Epithelial cell of esophagus (primary cell): ENCODE measurements at regions not wholly inside any gene's neighbourhood (a gene's known extent, or its start where the extent isn't known, plus 50 kb on each side); places are given as distances from the start of the nearest gene placed in this dataset.

Experiments used
- DNase-seq: peaks from one replicate; pipeline ENCODE4 v3.0.0; 2010; ENCODE audit warnings: low read depth
- H3K4me3 ChIP-seq: 2 replicates; pipeline ENCODE4 v1.5.1; 2011; ENCODE audit warnings: mild to moderate bottlenecking, low read length, control low read depth
- CTCF ChIP-seq: IDR thresholded peaks from 2 replicates; pipeline ENCODE4 v1.5.1; 2011; ENCODE audit warnings: low read depth, mild to moderate bottlenecking, low read length, control low read depth, inconsistent platforms; ENCODE audit not compliant: insufficient read depth; ENCODE audit errors: missing control alignments

- TF ChIP-seq CTCF: no peak
- H3K4me3 ChIP-seq: no peak overlapping the region
- DNase-seq: peak; percentile 6
These were observed 1873.5 kb downstream of the NCAM2 start for GRCh38 chr21:22871692-22872091.

DNA sequence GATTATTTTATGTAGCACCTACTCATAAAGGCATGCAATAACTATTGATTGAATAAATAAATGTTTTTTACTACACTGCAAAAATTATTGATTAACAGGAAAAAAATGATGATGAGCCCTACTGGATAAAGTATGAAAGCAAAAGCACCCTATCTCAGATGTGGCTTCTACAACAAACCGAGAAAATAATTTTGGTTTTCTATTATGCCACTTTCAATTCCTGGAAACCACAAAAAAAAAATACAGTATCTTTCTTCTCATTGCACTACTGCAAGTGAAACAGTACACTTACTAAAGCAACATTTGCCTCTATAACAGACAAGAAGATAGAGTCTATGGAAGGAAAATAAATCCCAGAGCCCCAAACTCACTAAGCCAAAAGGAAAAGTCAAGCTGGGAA lies 1882.4 kb downstream of the NCAM2 start:
- H3K4me3 ChIP-seq: no peak overlapping the region
- no peak for DNase-seq
- TF ChIP-seq CTCF: no peak

- DNase-seq: no peak
- no peak overlapping the region for H3K4me3 ChIP-seq
- no peak for TF ChIP-seq CTCF
These were observed 1882.9 kb downstream of the NCAM2 start for GRCh38 chr21:22881131-22881530.

- peak; percentile 30 for DNase-seq
- TF ChIP-seq CTCF: no peak
- no peak overlapping the region for H3K4me3 ChIP-seq
These were observed 1886.9 kb downstream of the NCAM2 start for GRCh38 chr21:22885079-22885478.

DNA sequence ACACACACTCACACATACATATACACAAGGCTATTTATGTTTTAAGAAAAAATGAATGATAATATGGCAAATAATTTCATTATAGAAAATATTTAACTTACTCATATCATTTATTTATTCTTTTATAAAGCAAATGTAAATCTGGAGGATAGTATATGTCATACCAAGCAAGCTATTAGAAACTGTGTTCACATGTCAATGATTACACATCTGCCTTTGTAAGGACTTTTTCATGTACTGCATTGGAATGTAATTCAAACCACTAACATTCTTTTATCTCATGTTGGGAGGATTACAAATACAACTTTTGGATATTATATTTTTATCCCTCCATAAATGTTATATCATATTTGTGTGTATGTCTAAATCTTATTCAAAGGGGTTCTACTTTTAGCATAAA lies 1887.4 kb downstream of the NCAM2 start:
- TF ChIP-seq CTCF: no peak
- DNase-seq: no peak
- H3K4me3 ChIP-seq: no peak overlapping the region

DNA sequence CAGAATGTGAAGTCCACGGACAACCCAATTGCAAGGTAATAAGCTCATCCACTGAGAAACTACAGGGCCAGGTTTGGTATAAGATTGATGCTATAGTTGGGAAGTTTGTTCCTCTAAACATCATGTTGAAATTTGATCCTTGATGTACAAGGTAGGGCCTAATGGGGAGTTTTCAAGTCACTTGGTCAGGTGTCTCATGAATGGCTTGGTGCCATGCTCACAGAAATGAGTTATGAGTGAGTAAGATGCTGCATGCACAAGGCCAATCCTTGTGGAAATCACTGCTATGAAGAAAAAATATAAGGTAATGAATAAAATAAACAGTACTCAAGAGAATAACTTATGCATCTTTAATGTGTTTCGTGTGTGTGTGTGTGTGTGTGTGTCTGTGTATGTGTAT lies 1891.2 kb downstream of the NCAM2 start:
- TF ChIP-seq CTCF: no peak
- peak; percentile 9 for DNase-seq
- no peak overlapping the region for H3K4me3 ChIP-seq

DNA sequence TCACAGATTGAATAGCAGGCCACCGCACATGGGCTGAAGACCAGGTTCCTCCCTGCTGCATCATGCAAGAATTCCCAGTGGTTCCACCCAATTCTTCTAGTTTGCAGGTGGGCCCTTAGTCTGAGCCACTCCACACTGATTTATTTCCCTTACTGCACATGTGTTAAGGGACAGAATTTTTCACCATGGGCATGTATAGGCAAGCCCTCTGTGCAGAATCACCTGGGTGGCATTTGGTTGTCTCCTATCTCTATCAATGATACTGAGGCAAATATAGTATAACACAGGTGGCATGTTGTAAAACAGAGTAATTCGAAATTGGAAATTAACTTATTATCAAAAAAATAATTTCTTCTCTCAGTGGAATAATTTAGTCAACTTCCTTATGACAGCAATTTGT lies 1892.4 kb downstream of the NCAM2 start:
- H3K4me3 ChIP-seq: no peak overlapping the region
- TF ChIP-seq CTCF: no peak

More for the DNA sequence above, 1892.4 kb downstream of the NCAM2 start:
- peak; percentile 16 for DNase-seq
